GM18951 (cell line): ENCODE measurements at regions not wholly inside any gene's neighbourhood (a gene's known extent, or its start where the extent isn't known, plus 50 kb on each side); places are given as distances from the start of the nearest gene placed in this dataset.

Experiments used
- POLR2A ChIP-seq: IDR thresholded peaks from 4 replicates; pipeline ENCODE4 v1.6.1; 2011; ENCODE audit warnings: mild to moderate bottlenecking; ENCODE audit not compliant: insufficient read length, insufficient read depth; ENCODE audit errors: extremely low read depth
- in situ Hi-C: fragments of 300-500 bp; cut with MboI; formaldehyde crosslinking; loops from one replicate; pipeline ENCODE4 v1.12.0; 2022; ENCODE audit warnings: low sequenced_read_pairs, mixed read lengths, inconsistent platforms; ENCODE audit not compliant: unreplicated experiment

DNA sequence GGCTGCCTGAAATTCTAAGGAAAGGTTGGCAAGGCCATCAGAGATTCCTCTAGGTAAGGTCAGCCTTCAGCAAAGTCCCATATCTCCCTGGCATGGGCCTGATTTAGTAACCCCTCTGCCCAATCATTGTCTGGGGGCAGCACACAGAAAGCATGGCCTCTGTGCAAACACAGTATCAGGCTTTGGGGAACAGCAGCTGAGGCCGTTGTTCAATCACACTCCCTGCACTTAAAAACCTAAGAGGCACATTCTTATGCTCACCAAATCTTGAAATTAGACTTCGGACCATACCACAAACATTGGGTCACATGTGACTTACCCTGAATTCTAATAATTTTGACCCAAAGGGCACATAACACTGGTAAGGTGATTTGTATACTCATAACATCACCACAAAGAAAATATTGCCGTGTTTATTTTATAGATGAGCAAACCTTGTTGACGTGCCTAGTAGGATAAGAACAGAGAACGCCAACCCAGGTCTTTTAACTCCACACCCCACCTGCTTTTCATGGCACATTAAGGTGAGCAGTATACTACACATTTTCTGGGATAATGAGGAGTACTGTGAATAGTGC is 212.7 kb downstream of the HNMT start:
- in situ Hi-C loops: no loop called here
- no peak for TF ChIP-seq POLR2A

DNA sequence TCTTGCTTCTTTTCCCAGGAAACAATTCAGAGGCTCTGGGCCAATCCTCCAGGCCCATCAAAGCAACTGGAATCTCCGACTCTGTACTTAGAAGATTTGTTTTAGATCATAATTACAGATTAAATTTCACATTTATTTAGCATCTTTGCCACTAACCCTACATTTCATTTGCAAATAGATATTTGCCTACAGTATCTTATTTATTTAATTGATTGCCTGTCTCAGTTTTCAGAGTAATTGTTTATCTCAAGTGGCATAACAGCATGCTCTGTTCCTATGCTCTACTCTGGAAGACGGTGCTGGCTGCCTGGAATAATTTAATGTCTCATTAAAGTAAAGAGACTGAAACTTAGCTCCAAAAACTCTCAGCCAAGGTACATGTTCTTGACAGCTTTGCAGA is 213.4 kb downstream of the HNMT start:
- TF ChIP-seq POLR2A: no peak
- in situ Hi-C loops: no loop called here

DNA sequence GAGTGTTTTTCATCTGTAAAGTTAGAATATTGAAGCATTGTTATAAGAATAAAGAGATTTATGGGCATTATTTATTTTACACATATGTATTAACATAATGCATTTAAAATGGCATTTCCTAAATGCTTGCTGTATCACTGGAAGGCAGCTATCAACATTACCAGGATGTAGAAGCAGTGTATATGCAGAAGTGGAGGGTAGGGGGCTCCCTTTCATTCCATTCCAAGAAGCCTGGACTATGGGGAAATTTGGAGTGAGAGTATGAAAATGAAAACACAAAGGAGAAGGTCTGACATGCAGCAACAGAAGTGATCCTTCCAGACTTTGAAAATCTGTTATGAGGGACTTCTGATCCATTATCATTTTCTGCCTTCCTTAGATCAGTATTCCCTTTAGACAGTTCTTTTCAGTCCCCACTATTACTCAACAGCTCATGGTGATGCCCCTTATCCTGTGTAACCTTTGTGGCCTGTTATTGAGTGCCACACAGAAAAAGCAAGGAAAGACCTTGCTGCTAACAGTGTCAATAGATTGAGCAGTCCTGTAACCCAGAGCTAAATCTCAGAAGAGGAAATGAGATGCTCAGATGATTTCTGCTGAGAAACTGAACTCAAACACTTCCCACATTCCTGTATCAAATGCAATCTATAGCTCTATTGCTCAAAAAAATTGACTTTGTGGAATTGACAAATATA is 216.6 kb downstream of the HNMT start:
- in situ Hi-C loops: no loop called here
- no peak for TF ChIP-seq POLR2A

DNA sequence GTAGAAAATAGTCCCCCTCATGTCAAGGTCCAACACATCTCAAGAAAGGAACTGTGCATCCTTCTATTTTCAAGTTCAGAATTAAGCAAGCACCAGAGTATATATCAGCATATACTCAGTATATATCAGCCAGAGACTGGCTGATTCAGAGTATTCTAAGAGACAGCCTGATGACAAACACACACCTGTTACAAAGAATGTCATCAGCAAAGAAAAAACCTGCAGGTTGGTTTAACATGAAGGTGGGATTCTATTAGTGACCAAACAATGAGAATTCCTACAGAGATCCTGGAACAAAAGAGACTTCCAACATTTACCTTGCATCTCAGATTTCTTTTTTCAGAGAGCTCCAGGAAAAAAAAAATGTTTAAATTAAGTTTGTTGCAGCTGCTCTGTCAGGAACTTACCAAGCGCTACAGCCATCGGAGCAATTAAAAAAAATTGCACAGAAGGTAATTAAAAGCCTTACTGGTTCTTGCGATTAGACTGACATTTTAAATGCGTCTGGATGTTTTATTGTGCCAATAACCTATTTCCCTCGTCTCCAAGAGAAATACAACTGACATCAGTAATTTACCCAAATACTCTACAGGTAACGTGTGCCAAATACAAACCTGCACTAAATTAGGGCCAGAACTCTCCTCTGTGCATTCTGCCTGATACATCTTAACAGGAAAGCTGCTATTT is 218.1 kb downstream of the HNMT start:
- no peak for TF ChIP-seq POLR2A
- in situ Hi-C loops: no loop called here

DNA sequence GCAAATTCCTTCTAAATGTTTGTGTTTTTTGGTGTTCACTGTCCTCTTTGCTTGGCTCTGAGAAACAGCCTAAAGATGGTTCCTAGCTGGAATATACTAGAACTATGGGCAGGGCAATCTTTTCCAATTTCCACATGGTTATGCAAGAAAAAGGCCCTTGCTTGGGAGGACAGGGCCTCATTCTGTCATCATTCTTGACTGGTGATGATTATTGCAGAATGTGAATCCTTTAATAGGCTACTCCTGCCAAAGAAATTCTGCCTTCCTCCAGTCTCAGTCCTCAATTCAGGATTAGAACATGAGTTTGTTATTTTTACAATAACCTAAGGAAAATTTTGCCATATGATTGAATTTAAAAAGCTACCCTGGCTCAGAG is 218.7 kb downstream of the HNMT start:
- in situ Hi-C loops: no loop called here

DNA sequence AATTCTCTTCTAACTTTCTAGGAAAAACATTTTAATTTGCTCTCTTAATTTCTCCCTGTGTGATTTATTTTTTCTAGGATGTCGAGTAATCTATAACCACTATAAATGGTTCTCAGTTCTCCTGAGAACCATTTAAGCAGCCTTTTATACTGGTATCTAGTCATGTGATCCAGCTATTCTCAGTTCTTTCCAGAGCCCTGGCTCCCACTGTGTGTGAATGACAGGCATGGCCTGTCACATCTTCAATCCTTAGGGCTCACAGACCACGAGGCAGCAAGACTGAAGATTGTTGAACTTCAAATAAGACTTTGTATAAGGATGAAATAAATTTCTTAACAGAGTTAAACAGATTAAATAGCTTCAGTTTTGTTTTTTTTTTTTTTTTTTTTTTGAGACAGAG is 219.4 kb downstream of the HNMT start:
- in situ Hi-C loops: no loop called here

More for the DNA sequence above, 218.7 kb downstream of the HNMT start:
- TF ChIP-seq POLR2A: no peak

DNA sequence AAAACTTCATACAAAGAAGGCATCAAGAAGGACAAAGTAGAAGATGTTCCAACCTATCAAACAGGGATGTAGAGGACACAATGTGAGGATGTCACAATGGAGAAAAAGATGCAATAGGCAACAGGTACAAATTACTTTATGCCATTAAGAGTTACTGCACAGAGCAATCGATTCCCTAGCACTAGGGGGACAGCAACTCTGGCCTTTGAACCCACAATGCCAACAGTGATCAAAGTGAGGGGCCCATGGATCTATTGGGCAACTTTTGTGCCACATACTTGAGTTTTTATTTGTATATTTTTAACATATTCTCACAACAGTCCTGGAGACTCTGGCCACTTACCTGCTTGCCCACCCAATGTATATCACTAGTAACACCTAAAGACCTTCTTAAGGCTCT is 220.2 kb downstream of the HNMT start:
- TF ChIP-seq POLR2A: no peak
- in situ Hi-C loops: no loop called here

More for the DNA sequence above, 219.4 kb downstream of the HNMT start:
- no peak for TF ChIP-seq POLR2A

DNA sequence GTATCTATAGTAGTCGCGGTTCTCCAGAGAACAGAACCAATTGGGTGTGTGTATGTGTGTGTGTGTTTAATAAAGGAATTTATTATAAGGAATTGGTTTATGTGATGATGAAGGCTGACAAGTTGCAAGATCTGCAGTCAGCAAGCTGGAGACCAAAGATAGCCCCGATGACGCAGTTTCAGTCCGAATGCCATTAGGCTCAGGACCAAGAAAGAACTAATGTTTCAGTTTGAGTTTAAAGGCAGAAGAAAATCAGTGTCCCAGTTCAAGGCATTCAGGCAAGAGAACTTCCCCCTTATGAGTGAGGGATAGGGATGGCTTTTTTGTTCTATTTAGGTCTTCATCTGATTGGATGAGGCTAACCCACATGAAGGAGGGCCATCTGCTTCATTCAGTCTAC is 221.6 kb downstream of the HNMT start:
- in situ Hi-C loops: no loop called here
- TF ChIP-seq POLR2A: no peak

DNA sequence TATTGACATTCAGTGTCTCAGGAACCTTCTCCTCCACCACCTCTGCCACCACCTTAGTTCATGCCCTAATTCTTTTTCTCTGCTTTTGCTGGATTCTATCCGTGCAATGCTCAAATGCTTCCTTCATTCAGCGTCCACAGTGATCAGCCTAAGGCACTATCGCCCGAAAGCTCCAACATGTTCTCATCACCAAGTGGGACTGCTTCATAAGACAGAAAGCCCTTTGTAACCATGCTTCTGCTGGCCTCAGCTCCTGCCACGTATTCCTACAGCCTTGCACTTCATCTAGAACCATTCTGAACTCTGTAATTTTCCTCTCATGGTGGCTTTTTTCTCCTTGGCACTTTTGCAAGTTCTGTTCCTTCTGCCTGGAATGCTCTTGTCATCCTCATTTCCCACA is 222.9 kb downstream of the HNMT start:
- in situ Hi-C loops: no loop called here
- no peak for TF ChIP-seq POLR2A

DNA sequence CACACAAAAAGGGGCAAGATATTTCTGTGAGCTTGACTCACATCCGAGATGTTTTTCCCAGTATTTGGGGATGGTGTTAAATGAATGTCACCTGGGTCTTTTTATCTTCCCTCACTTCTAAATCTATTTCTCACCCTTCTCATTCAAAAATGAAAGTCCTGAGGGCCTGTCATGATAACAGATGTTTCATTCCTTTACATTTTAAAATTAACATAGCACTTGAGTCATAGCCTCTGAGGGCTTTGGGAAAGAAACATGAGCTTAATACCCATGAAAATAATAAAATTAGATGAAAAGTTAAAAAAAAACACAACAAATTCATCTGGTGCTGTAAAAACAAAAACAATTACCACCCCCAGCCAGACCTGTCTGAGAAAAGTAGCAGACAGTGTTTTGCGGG is 226.7 kb downstream of the HNMT start:
- no peak for TF ChIP-seq POLR2A
- in situ Hi-C loops: no loop called here

DNA sequence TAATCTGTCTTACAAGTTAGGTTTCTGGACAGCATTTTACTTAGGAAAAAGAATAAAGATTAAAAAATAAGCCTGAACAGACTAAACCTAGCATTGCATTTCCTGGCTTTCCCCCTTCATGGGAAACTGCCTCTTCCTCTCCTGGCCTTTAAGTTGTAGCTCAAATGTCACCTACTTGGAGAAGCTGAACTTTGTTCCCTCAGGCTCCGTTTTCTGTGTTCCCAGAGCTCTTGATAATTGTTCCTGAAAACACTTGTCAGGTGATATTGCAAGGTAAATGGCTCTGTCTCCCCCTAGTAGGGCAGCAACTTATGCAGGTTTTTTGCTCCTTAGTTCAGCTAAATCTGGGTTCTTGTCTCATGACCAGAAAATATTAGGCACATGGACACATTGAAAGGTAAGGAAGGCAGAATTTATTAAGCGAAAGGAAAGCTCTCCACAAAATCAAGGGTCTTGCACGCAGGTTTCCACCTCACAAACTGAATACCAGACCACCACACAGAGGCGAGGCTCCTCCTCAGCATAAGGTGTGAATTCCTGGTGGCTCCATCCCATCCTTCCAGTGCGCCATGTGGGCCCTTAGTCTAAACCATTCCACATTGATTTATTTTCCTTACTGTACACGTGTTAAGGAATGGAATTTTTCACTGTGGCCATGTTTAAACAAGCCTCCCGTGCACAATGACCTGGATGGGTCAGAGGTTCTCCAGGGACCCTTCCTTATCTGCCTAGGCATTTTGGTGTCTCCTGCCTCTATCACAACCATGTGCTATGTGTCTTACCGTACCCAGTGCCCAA is 229.3 kb downstream of the HNMT start:
- no peak for TF ChIP-seq POLR2A
- in situ Hi-C loops: no loop called here

DNA sequence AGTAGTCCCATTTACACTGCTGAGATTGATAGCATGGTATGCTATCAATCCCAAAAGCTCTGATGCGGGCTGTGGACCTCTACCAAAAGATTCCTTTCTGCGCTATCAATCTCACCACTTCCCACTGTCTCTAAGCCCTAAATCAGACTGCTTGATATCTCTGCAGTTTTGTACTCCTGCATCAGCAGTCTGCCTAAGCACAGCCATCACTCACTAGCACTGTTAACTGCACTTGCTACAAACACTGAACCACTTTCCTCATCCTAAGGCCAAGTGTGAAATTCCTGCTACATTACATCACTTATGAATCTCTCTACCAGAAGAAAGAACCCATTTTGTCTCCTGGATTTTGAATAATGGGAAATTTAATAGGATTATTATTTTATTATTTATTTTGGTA is 237.0 kb downstream of the HNMT start:
- in situ Hi-C loops: no loop called here
- no peak for TF ChIP-seq POLR2A

DNA sequence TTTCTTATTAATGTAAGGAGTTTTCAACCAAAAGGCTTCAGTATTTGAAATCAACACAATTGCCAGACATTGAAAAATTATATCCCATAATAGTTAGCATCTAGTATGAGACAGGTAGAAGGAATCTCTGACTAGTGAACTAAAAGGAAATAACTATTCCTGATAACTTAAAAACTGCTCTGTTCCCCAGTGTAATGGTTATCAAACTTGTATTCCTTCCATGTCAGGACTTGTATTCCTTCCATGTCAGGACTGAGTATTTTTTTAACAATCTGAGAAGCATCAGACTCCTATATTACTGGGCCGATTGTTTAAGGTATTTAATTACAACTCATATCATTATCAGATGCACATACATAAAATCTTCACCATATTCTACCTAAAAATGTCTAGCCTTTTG is 238.5 kb downstream of the HNMT start:
- TF ChIP-seq POLR2A: no peak
- in situ Hi-C loops: no loop called here
